HG03060 (cell line): ENCODE measurements at regions not wholly inside any gene's neighbourhood (a gene's known extent, or its start where the extent isn't known, plus 50 kb on each side); places are given as distances from the start of the nearest gene placed in this dataset.

ENCODE experiments used
- ATAC-seq: cut with Tn5 transposase; IDR thresholded peaks from one replicate; pipeline ENCODE4 v1.9.1; 2021; ENCODE audit warnings: low read depth, moderate number of reproducible peaks; ENCODE audit not compliant: unreplicated experiment

GRCh38 chr14:51442513-51443175 is 202.6 kb downstream of the TMX1 start:
- no peak for ATAC-seq

GRCh38 chr14:51443195-51444018 is 203.4 kb downstream of the TMX1 start:
- ATAC-seq: no peak

- ATAC-seq: no peak
Measured at GRCh38 chr14:51444353-51445000, 204.4 kb downstream of the TMX1 start.

- no peak for ATAC-seq
Measured at GRCh38 chr14:51445001-51445390, 204.9 kb downstream of the TMX1 start.

GRCh38 chr14:51446771-51447170 is 204.9 kb upstream of the FRMD6 start:
- no peak for ATAC-seq

- ATAC-seq: no peak
Measured at GRCh38 chr14:51447411-51447810, 204.3 kb upstream of the FRMD6 start.

DNA sequence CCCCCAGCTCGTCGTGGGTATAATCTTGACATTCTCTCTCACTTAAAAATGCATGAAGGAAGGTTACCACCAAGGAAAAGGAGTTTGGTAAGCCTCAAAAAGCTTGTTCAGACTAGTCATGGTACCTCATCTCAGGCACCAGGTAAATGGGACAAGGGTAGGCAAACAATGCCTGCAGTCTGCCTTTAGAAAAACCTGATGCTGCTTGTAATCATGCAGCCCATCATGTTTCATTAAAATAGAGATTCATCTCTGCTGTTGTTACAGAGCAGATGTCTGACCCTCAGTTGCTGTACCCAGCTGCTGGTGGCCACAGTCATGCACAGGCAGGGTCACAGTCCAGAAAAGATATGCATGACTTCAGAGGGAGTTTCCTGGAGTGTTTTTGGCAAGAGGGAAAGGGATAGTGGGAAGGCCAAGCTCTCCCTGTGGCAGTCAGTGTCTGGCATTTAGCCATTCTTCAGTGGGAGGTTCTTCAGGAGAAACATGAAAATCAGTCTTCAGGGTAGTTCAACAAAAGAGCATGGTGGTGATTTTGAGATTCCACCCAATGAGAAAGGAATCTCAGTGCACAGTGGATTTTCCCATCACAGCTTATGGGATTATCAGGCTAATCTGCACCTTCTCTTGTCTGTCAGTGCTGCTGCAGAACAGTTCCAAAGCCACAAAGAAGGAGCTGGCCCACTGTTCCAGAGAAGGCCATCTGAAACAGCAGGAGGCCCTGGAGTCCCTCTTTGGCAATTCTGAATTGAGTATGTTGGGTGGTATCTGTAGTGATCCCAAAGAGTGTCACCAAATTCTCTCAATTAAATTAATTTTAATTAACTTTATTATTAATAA is 202.7 kb upstream of the FRMD6 start:
- no peak for ATAC-seq

- ATAC-seq: no peak
Measured at GRCh38 chr14:51449681-51450080, 202.0 kb upstream of the FRMD6 start.

GRCh38 chr14:51451561-51451960 is 200.1 kb upstream of the FRMD6 start:
- no peak for ATAC-seq

DNA sequence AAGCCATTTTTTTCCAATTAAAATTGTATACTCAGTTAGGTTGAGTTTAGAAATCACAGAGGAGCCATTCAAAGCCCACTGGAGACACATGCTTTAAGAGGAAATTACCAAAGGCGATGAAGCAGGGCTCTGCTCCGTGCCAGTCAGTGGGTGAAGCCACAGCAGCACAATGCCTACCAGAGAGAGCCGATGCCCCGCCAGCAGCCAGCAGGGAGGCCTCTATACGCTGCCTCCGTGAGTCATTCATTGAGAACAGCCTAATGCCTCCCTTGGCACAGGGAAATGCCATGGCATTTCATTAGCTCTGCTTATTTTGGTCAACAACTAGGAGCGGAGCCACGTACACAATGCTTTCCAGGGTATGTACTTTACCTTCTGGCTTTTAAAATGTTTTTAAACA is 197.8 kb upstream of the FRMD6 start:
- no peak for ATAC-seq

- ATAC-seq: no peak
Measured at GRCh38 chr14:51454351-51454750, 197.4 kb upstream of the FRMD6 start.

- no peak for ATAC-seq
Measured at GRCh38 chr14:51455041-51455835, 196.5 kb upstream of the FRMD6 start.

- ATAC-seq: no peak
Measured at GRCh38 chr14:51457843-51458562, 193.7 kb upstream of the FRMD6 start.

- no peak for ATAC-seq
Measured at GRCh38 chr14:51458563-51458955, 193.2 kb upstream of the FRMD6 start.

DNA sequence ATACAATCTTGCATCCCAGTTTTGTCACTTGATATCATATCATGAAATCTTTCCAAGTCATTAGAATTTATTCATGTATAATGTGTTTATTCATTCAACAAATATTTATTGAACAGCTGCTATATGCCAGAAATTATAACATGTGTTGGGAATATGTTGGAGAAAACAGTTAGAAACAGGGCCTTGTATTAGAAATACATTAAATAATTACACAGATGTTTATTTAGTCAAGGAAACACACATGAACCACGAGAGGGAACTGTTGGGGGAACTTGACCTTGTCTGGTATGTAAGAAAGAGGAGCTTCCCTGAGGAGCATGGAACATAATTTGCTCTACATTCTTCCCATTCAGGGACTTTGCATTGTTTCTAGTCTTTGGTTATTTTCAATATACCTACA is 191.7 kb upstream of the FRMD6 start:
- ATAC-seq: no peak

- no peak for ATAC-seq
Measured at GRCh38 chr14:51462182-51462581, 189.5 kb upstream of the FRMD6 start.

GRCh38 chr14:51462706-51463105 is 189.0 kb upstream of the FRMD6 start:
- no peak for ATAC-seq

DNA sequence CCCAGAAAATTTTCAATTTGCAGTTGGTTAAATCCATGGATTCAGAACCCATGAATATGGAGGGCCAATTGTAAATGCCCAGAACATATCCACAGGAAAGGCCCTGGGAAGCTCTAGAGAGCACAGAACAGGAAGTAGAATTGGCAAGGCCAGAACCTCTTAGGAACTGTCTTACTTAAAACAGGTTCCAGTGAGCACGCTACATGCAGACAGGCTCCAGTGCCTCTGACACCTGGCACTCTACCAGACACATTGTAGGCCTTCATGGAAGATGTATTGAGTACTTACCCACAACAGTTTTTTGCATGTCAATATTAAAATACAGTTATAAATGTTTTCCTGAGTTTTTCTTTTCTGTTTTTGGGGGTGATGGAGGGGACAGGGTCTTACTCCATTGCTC is 188.2 kb upstream of the FRMD6 start:
- ATAC-seq: no peak

GRCh38 chr14:51464411-51464810 is 187.3 kb upstream of the FRMD6 start:
- ATAC-seq: no peak
